OCI-LY7 (cell line): ENCODE measurements at regions not wholly inside any gene's neighbourhood (a gene's known extent, or its start where the extent isn't known, plus 50 kb on each side); places are given as distances from the start of the nearest gene placed in this dataset.

Experiments
- EZH2phosphoT487 ChIP-seq: fragments of 200-600 bp; sonication (generic); IDR thresholded peaks from 2 replicates; pipeline ENCODE4 v1.6.1; 2018; ENCODE audit warnings: low read depth, borderline replicate concordance, mild to moderate bottlenecking, mixed run types, antibody characterized with exemption, low read length, moderate library complexity, mixed read lengths
- TF ChIP-seq, protein P1 (sequence below): fragments of 200-600 bp; sonication (generic); conservative IDR thresholded peaks from 2 replicates; pipeline ENCODE4 v1.5.1; 2014; ENCODE audit warnings: mild to moderate bottlenecking, antibody characterized with exemption, low read length, moderate library complexity, mixed read lengths

- TF ChIP-seq, protein P1, sequence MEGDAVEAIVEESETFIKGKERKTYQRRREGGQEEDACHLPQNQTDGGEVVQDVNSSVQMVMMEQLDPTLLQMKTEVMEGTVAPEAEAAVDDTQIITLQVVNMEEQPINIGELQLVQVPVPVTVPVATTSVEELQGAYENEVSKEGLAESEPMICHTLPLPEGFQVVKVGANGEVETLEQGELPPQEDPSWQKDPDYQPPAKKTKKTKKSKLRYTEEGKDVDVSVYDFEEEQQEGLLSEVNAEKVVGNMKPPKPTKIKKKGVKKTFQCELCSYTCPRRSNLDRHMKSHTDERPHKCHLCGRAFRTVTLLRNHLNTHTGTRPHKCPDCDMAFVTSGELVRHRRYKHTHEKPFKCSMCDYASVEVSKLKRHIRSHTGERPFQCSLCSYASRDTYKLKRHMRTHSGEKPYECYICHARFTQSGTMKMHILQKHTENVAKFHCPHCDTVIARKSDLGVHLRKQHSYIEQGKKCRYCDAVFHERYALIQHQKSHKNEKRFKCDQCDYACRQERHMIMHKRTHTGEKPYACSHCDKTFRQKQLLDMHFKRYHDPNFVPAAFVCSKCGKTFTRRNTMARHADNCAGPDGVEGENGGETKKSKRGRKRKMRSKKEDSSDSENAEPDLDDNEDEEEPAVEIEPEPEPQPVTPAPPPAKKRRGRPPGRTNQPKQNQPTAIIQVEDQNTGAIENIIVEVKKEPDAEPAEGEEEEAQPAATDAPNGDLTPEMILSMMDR: no peak
- no peak for TF ChIP-seq EZH2phosphoT487
Observed at GRCh38 chr5:17846496-17846895, 212.2 kb downstream of the TAF11L14 start.
